Kidney epithelial cell (primary cell): ENCODE measurements at regions not wholly inside any gene's neighbourhood (a gene's known extent, or its start where the extent isn't known, plus 50 kb on each side); places are given as distances from the start of the nearest gene placed in this dataset.
"Not testable (repeated sequence)": the region's sequence is repeated elsewhere in the genome, so short reads cannot be mapped to it uniquely, and the experiment has no call there.

Experiments
- DNase-seq: peaks from one replicate; pipeline ENCODE4 v3.0.0-alpha.2; 2010; ENCODE audit warnings: low read depth
- H3K27me3 ChIP-seq: 2 replicates; pipeline ENCODE4 v1.6.0; 2011; ENCODE audit warnings: low read length; ENCODE audit not compliant: control insufficient read depth, insufficient read depth
- H3K36me3 ChIP-seq: 2 replicates; pipeline ENCODE4 v1.5.1; 2011; ENCODE audit warnings: low read length; ENCODE audit not compliant: control insufficient read depth, insufficient read depth
- H3K4me3 ChIP-seq: 2 replicates; pipeline ENCODE4 v1.5.1; 2011; ENCODE audit warnings: low read depth, mild to moderate bottlenecking, control low read depth, low read length

DNA sequence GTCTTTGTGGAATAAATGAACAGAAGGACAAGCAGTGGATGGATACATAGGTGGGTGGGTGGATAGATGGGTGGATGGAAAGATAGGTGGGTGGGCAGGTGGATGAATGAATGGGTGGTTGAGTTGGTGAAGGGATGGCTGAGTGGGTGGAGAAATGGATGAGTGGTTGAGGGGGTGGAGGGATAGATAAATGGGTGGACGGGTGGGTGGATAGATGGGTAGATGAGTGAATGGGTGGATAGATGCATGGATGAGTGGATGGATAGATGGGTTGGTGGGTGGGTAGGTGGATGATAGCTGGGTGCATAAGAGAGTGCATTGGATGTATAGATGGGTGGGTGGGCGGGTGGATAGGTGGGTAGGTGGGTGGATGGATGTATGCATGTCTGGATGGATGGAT lies 63.5 kb downstream of the UNC93B1 start:
- not testable (repeated sequence) for H3K27me3 ChIP-seq, H3K36me3 ChIP-seq, H3K4me3 ChIP-seq, DNase-seq

DNA sequence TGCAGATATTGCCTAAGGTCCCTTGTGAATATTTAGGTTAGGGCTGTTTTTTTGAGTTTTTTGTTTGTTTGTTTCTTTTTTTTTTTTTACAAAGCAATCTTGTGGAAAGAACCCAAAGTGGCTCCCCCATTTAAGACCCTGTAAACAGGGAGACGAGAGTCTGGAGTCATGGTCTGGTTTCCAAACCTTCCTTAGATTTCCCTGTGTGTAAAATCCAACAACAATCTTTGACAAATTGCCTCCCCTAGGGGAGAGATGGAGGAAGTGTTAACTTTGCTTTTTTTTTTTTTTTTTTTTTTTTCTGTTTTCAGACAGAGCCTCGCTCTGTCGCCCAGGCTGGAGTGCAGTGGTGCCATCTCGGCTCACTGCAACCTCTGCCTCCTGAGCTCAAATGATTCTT lies 64.9 kb downstream of the UNC93B1 start:
- not testable (repeated sequence) for H3K36me3 ChIP-seq, DNase-seq, H3K27me3 ChIP-seq

DNA sequence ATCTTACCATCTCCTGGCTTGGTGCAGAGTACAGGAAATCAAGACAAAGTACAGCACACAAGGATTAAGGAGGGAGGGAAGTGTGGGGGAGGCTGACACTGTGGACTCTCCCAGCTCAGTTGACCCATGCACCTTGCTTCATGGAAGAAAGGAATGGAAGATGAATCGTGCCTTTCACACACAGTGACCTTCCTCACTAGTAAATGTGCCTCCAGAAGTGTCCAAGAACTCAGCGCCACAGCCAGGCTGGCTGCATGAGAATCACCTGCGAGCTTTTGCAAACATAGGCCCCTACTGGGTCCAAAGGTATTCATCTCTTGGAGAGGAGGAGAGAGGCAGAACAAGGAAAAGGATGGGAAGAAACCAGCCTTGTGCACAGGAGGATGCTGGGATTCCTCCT lies 65.5 kb downstream of the UNC93B1 start:
- DNase-seq, H3K4me3 ChIP-seq, H3K27me3 ChIP-seq, H3K36me3 ChIP-seq: not testable (repeated sequence)

More for the DNA sequence above, 64.9 kb downstream of the UNC93B1 start:
- H3K4me3 ChIP-seq = not testable (repeated sequence)

DNA sequence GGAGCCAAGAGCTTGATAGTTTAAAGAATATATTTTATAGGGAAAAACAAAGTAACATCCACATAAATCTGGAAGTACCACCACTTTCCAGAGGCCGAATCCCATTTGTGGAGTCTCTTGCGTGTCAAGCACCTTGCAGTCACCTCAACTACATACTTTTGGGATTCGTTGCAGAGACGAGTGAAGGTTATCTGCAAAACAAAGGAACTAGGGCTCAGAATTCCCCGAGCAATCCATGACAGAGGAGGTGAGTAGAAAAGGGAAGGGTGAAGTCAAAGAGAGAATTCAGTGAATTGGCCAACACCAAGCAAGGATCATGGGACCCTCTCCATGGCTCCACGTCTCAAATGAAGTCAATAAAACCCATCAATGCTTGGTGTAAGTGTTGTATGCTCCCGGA lies 80.3 kb downstream of the UNC93B1 start:
- H3K4me3 ChIP-seq, H3K36me3 ChIP-seq, DNase-seq, H3K27me3 ChIP-seq: not testable (repeated sequence)

DNA sequence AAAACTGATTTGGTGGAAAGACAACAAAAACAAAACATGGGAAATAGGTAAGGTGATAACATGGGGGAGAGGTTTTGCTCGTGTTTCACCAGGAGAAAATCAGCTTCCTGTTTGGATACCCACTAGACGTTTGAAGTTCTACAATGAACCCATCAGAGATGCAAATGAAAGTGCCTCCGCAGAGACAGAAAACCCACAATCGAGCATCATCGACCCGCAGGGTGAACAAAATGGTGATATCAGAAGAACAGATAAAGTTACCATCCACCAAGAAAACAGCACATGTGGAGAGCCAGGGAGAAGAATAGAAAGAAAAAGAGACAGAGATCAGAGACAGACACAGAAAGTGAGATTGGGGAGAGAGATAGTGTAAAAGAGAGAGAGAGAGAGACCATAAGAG lies 83.4 kb downstream of the UNC93B1 start:
- H3K36me3 ChIP-seq, DNase-seq, H3K27me3 ChIP-seq, H3K4me3 ChIP-seq: not testable (repeated sequence)

DNA sequence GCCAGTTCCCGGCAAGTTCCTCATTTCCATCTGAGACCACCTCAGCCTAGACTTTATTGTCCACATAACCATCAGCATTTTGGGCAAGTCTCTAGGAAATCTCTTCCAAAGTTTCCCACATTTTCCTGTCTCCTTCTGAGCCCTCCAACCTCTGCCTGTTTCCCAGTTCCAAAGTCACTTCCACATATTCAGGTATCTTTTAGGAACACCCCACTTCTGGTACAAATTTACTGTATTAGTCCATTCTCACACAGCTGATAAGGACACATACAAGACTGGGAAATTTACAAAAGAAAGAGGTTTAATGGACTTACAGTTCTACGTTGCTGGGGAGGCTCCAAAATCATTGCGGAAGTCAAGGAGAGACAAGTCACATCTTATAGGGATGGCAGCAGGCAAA lies 91.7 kb downstream of the UNC93B1 start:
- not testable (repeated sequence) for H3K36me3 ChIP-seq, DNase-seq, H3K4me3 ChIP-seq, H3K27me3 ChIP-seq

DNA sequence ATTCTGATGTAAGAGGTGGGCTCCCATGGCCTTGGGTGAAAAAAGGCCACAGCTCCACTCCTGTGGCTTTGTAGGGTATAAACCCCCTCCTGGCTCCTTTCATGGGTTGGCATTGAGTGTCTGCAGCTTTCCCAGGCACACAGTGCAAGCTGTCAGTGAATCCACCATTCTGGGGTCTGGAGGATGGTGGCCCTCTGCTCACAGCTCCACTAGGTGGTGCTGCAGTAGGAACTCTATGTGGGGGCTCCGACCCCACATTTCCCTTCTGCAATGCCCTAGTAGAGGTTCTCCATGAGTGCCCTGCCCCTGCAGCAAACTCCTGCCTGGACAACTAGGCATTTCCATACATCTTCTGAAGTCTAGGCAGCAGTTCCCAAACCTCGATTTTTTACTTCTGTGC lies 92.7 kb downstream of the UNC93B1 start:
- not testable (repeated sequence) for H3K36me3 ChIP-seq, DNase-seq, H3K4me3 ChIP-seq, H3K27me3 ChIP-seq

DNA sequence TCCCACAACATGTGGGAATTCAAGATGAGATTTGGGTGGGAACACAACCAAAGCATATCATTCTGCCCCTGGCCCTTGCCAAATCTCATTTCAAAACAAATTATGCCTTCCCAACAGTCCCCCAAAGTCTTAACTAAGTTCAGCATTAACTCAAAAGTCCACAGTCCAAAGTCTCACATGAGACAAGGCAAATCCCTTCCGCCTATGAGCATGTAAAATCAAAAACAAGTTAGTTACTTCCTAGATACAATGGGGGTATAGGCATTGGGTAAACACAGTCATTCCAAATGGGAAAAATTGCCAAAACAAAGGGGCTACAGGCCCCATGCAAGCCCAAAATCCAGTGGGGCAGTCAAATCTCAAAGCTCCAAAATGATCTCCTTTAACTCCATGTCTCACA lies 93.1 kb downstream of the UNC93B1 start:
- H3K27me3 ChIP-seq, DNase-seq, H3K36me3 ChIP-seq, H3K4me3 ChIP-seq: not testable (repeated sequence)

DNA sequence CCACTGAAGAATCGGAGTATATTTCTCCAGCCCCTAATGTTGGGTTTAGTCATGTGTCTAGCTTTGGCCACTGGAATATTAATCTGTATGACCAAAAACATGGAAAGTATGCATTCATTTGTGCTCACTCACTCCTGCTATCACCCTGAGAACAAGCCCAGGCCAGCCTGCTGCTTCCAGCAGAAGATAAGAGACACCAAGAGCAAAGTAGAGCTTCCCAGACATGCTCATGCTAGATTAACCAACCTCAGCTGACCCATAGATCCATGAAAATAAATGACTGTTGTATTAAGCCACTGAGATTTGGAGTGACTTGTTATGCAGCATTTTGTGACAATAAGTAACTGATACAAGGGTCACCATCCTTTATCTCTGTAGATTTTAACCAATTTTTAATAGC lies 96.9 kb downstream of the UNC93B1 start:
- not testable (repeated sequence) for H3K4me3 ChIP-seq, DNase-seq, H3K27me3 ChIP-seq, H3K36me3 ChIP-seq

DNA sequence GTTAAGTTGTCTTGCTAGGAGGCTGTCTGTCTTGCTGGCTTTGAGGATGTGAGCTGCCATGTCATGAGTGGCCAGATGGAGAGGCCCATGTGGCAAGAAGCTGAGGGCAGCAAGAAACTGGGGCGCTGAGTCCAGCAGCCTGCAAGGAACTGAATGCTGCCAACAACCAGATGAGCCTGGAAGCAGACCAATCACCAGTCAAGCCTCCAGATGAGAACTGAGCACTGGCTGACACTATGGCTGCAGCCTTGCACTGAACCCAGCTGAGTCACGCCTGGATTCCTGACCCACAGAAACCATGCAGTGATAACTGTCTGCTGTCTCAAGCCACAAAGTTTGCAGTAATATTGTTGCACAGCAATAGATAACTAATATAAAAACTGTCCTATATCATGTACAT lies 104.4 kb downstream of the UNC93B1 start:
- H3K4me3 ChIP-seq, H3K36me3 ChIP-seq, DNase-seq, H3K27me3 ChIP-seq: not testable (repeated sequence)

DNA sequence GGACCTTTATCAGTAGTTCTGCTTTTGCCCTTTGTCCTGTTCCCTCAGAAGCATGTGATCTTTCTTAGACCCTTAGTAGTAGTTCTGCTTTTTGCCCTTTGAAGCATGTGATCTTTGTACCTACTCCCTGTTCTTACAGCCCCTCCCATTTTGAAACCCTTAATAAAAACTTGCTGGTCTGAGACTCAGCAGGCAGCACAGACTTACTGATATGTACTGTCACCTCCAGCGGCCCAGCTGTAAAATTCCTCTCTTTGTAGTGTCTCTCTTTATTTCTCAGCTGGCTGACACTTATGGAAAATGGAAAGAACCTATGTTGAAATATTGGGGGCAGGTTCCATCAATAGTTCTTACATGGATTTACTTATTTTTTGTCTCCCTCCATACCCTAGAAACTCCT lies 110.4 kb downstream of the UNC93B1 start:
- H3K4me3 ChIP-seq, DNase-seq, H3K36me3 ChIP-seq, H3K27me3 ChIP-seq: not testable (repeated sequence)

DNA sequence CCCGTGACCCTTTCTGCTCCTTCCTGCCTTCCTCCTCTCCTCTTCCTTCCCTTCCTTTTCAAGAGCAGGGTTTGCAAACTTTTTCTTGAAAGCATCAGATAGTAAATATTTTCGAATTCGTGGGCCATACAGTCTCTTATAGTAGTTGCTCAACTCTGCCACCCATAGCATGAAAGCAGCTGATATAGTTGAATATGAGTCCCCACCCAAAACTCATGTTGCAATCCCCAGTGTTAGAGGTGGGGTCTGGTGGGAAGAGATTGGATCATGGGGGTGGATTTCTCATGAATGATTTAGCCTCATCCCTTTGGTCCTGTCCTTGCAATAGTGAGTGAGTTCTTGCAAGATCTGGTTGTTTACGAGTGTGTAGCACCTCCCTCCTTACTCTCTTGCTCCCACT lies 114.3 kb downstream of the UNC93B1 start:
- not testable (repeated sequence) for H3K36me3 ChIP-seq, H3K4me3 ChIP-seq, H3K27me3 ChIP-seq, DNase-seq

DNA sequence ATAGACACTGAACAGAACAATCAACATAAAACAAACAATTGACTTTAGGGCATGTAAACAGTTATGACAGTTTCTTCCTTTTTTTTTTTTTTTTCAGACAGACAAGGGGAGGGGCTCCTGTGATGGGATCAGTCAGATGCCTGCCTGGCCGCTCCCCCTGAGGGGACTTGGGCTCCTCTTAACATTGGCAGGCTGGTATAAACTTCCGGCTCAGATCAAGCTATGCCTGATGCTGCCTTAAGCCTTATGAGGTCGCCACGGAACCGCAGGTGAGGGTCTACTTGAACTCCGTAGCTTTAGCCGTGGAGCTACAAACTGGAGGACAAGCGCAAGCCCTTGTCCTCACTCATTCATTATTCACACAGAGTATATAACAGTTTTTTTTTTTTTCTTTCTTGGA lies 115.8 kb downstream of the UNC93B1 start:
- H3K27me3 ChIP-seq, H3K36me3 ChIP-seq, DNase-seq, H3K4me3 ChIP-seq: not testable (repeated sequence)

DNA sequence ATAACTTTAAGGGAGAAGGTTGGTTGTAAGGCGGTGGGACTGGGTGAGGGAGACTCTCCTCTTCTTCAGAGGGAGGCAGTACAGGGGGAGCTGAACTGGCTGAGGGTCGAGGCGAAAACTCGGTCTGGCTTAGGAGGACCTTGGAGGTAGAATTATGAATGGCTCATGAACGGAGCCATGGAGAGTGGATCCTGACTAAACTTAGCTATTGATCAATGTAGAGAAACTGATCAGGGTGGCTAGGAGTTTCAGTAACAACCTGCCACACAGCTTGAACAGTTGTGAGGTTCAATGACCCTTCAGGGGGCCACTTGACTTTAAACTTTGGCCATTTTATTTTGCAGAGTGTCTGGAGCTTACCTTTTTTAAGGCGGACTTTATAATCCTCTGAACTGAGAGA lies 117.2 kb downstream of the UNC93B1 start:
- not testable (repeated sequence) for H3K4me3 ChIP-seq, DNase-seq, H3K36me3 ChIP-seq, H3K27me3 ChIP-seq

DNA sequence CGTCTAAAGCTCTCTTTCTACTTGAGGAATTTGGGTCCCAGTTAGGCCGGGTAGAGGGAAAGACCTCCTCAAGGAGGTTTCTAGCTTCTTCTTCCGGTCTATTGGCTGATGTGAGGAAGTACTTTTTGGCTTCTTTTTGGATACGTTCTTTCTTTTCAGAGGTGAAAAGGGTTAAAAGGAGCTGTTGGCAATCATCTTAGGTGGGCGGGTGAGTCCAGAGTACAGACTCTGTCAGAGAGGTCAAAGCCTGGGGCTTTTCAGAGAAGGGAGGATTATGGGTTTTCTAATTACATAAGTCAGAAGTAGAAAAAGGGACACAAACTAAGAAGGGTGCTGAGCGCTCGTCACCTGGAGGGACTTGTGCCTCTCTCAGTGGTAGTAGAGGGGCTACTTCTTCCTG lies 117.7 kb downstream of the UNC93B1 start:
- H3K27me3 ChIP-seq, H3K36me3 ChIP-seq, H3K4me3 ChIP-seq, DNase-seq: not testable (repeated sequence)

DNA sequence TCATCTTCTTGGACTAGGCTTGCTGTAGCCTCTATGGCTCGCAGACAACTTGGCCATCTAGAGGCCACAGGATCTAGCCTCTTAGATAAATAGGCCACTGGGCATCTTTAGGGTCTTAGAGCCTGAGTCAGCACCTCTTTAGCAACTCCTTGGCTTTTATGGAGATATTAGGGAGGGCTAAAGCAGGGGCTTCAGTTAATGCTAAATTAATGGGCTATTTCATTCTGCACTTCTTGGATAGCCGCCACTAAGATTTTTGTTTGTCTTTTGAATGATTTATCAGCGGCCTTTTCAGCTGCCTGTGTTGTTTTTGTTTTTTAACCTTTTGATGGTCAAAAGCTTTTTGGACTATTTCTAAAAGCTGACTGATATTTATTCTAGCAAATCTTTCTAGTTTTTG lies 118.3 kb downstream of the UNC93B1 start:
- H3K36me3 ChIP-seq, H3K4me3 ChIP-seq, H3K27me3 ChIP-seq, DNase-seq: not testable (repeated sequence)
